ENCODE measurements at regions not wholly inside any gene's neighbourhood (a gene's known extent, or its start where the extent isn't known, plus 50 kb on each side); places are given as distances from the start of the nearest gene placed in this dataset.

- TF ChIP-seq CTCF (IDR thresholded peaks at IDR 0.05; ENCODE audit: borderline replicate concordance, control extremely low read depth, extremely low read depth, insufficient read depth, missing control alignments), result no peak
- no peak for DNase-seq (ENCODE audit: low spot score)
- in situ Hi-C loops (cut with MboI; ENCODE audit: low sequenced_read_pairs, unreplicated experiment), result no loop called here
Measured at GRCh38 chr12:126191949-126192348, 1126.7 kb downstream of the AACS start.

GRCh38 chr12:126193190-126193589 lies 1128.0 kb downstream of the AACS start:
- DNase-seq (ENCODE audit: low spot score), result no peak
- TF ChIP-seq CTCF (IDR thresholded peaks at IDR 0.05; ENCODE audit: borderline replicate concordance, control extremely low read depth, extremely low read depth, insufficient read depth, missing control alignments), result no peak
- in situ Hi-C loops (cut with MboI; ENCODE audit: low sequenced_read_pairs, unreplicated experiment), result no loop called here

- TF ChIP-seq CTCF (IDR thresholded peaks at IDR 0.05; ENCODE audit: borderline replicate concordance, control extremely low read depth, extremely low read depth, insufficient read depth, missing control alignments), result no peak
- in situ Hi-C loops (cut with MboI; ENCODE audit: low sequenced_read_pairs, unreplicated experiment), result no loop called here
- DNase-seq (ENCODE audit: low spot score), result no peak
Measured at GRCh38 chr12:126196263-126196662, 1131.0 kb downstream of the AACS start.

- no peak for DNase-seq (ENCODE audit: low spot score)
- in situ Hi-C loops (cut with MboI; ENCODE audit: low sequenced_read_pairs, unreplicated experiment), result no loop called here
- no peak for TF ChIP-seq CTCF (IDR thresholded peaks at IDR 0.05; ENCODE audit: borderline replicate concordance, control extremely low read depth, extremely low read depth, insufficient read depth, missing control alignments)
Measured at GRCh38 chr12:126198516-126198915, 1133.3 kb downstream of the AACS start.

- no peak for DNase-seq (ENCODE audit: low spot score)
- TF ChIP-seq CTCF (IDR thresholded peaks at IDR 0.05; ENCODE audit: borderline replicate concordance, control extremely low read depth, extremely low read depth, insufficient read depth, missing control alignments), result no peak
- in situ Hi-C loops (cut with MboI; ENCODE audit: low sequenced_read_pairs, unreplicated experiment), result no loop called here
Measured at GRCh38 chr12:126198966-126199692, 1133.9 kb downstream of the AACS start.

- no peak for DNase-seq (ENCODE audit: low spot score)
- in situ Hi-C loops (cut with MboI; ENCODE audit: low sequenced_read_pairs, unreplicated experiment), result no loop called here
- no peak for TF ChIP-seq CTCF (IDR thresholded peaks at IDR 0.05; ENCODE audit: borderline replicate concordance, control extremely low read depth, extremely low read depth, insufficient read depth, missing control alignments)
Measured at GRCh38 chr12:126201981-126202537, 1136.8 kb downstream of the AACS start.

All from GM13976 (cell line).